Vagina (tissue), 2 donors: ENCODE measurements at regions not wholly inside any gene's neighbourhood (a gene's known extent, or its start where the extent isn't known, plus 50 kb on each side); places are given as distances from the start of the nearest gene placed in this dataset.

Source experiments
- POLR2A ChIP-seq, 2 donors: fragments of 450-650 bp; IDR thresholded peaks; one replicate each; pipeline ENCODE4 v1.6.1; 2017; ENCODE audit warnings: antibody characterized with exemption in 2 of 2, mild to moderate bottlenecking in 2 of 2, moderate library complexity in 2 of 2
- TF ChIP-seq, protein P1 (sequence below), 3 experiments: fragments of 450-650 bp in 2 of 3; fragments of 200-600 bp in 1 of 3; sonication (generic) in 1 of 3; IDR thresholded peaks; one replicate each; pipeline ENCODE4 v1.5.1; 2017 to 2019; ENCODE audit warnings: antibody characterized with exemption in 3 of 3, mild to moderate bottlenecking in 2 of 3, moderate library complexity in 2 of 3

DNA sequence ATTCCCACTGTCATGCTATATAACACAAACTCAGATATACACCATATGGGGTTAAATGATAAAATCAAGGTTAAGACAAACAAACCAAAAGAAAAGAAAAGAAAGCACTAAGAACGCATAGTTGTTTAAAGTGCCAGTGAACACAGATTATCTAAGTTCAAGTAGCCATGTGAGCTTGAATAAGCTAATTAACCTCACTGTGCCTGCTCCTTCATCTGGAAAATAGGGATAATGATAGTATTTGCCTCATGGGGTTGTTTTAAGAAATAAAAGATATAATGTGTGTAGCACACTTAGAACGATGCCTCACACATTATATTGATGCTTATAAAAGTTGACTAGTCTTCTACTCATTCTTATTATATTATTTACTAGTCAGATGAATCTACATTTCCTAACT, 72.6 kb upstream of the IL12A start:
- TF ChIP-seq POLR2A (IDR thresholded peaks at IDR 0.05): no peak
- TF ChIP-seq, protein P1, sequence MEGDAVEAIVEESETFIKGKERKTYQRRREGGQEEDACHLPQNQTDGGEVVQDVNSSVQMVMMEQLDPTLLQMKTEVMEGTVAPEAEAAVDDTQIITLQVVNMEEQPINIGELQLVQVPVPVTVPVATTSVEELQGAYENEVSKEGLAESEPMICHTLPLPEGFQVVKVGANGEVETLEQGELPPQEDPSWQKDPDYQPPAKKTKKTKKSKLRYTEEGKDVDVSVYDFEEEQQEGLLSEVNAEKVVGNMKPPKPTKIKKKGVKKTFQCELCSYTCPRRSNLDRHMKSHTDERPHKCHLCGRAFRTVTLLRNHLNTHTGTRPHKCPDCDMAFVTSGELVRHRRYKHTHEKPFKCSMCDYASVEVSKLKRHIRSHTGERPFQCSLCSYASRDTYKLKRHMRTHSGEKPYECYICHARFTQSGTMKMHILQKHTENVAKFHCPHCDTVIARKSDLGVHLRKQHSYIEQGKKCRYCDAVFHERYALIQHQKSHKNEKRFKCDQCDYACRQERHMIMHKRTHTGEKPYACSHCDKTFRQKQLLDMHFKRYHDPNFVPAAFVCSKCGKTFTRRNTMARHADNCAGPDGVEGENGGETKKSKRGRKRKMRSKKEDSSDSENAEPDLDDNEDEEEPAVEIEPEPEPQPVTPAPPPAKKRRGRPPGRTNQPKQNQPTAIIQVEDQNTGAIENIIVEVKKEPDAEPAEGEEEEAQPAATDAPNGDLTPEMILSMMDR (IDR thresholded peaks at IDR 0.05): no peak
